CD8-positive, alpha-beta memory T cell (primary cell): ENCODE measurements at regions not wholly inside any gene's neighbourhood (a gene's known extent, or its start where the extent isn't known, plus 50 kb on each side); places are given as distances from the start of the nearest gene placed in this dataset.

Experiments
- CTCF ChIA-PET: fragments of 350-600 bp; sonication (Branson Sonifier 250); formaldehyde crosslinking; loops from one replicate; lab custom pipeline; 2021; ENCODE audit warnings: antibody characterized with exemption; lab: Charles Lee
- POLR2A ChIA-PET: fragments of 350-600 bp; sonication (Branson Sonifier 250); formaldehyde crosslinking; loops from one replicate; lab custom pipeline; 2021; ENCODE audit warnings: antibody characterized with exemption; lab: Charles Lee
- DNase-seq, 5 donors: peaks; one replicate each; pipeline versions ENCODE4 v3.0.0 to v3.0.0-alpha.2; 2020 to 2022; ENCODE audit warnings: mixed read lengths in 1 of 5
- H3K27ac ChIP-seq: one replicate; pipeline ENCODE4 v1.7.0; 2013; ENCODE audit warnings: low read depth, mild to moderate bottlenecking, low read length, moderate library complexity
- H3K27me3 ChIP-seq: 2 replicates; pipeline ENCODE4 v1.7.0; 2013; ENCODE audit warnings: low read length, mild to moderate bottlenecking; ENCODE audit not compliant: insufficient read depth, poor library complexity, severe bottlenecking
- H3K36me3 ChIP-seq: 2 replicates; pipeline ENCODE4 v1.7.0; 2013; ENCODE audit warnings: mild to moderate bottlenecking, low read length, moderate library complexity; ENCODE audit not compliant: insufficient read depth
- H3K4me1 ChIP-seq: 2 replicates; pipeline ENCODE4 v1.7.0; 2013; ENCODE audit warnings: mild to moderate bottlenecking, low read length, moderate library complexity; ENCODE audit not compliant: insufficient read depth
- H3K4me3 ChIP-seq: 2 replicates; pipeline ENCODE4 v1.7.0; 2013; ENCODE audit warnings: mild to moderate bottlenecking, low read length
- H3K9me3 ChIP-seq: 2 replicates; pipeline ENCODE4 v1.7.0; 2013; ENCODE audit warnings: mild to moderate bottlenecking, low read length
- H3K27ac Mint-ChIP-seq, 8 donors: one replicate each; pipeline ENCODE4 v1.8.0; 2020 to 2021; ENCODE audit warnings: mixed read lengths in 8 of 8, mild to moderate bottlenecking in 6 of 8, inconsistent platforms in 3 of 8, moderate library complexity in 3 of 8
- H3K27me3 Mint-ChIP-seq, 2 donors: one replicate each; pipeline ENCODE4 v1.8.0; 2020 to 2021; ENCODE audit warnings: mixed read lengths in 2 of 2, mild to moderate bottlenecking in 1 of 2, moderate library complexity in 1 of 2
- H3K36me3 Mint-ChIP-seq, 3 donors: one replicate each; pipeline ENCODE4 v1.8.0; 2020 to 2021; ENCODE audit warnings: mixed read lengths in 3 of 3, inconsistent platforms in 1 of 3, mild to moderate bottlenecking in 1 of 3
- H3K4me1 Mint-ChIP-seq, 3 donors: one replicate each; pipeline ENCODE4 v1.8.0; 2020 to 2021; ENCODE audit warnings: mixed read lengths in 3 of 3, inconsistent platforms in 1 of 3, mild to moderate bottlenecking in 1 of 3
- H3K4me3 Mint-ChIP-seq, 7 donors: one replicate each; pipeline ENCODE4 v1.8.0; 2020 to 2021; ENCODE audit warnings: mixed read lengths in 7 of 7, mild to moderate bottlenecking in 6 of 7, moderate library complexity in 4 of 7, inconsistent platforms in 2 of 7
- H3K9me3 Mint-ChIP-seq, 5 donors: one replicate each; pipeline ENCODE4 v1.8.0; 2020 to 2022; ENCODE audit warnings: mixed read lengths in 5 of 5, mild to moderate bottlenecking in 3 of 5, moderate library complexity in 2 of 5, inconsistent platforms in 1 of 5

GRCh38 chr3:154889227-154889634 lies 190.9 kb upstream of the MME start:
- Histone ChIP-seq H3K36me3 (no peaks in the 10 kb centered on the region), H3K4me1 (no peaks in the 10 kb centered on the region), H3K27me3 (no peaks in the 10 kb centered on the region), H3K4me3 (no peak overlapping the region), H3K27ac (no peak overlapping the region), H3K9me3 (no peaks in the 10 kb centered on the region)
- peaks cover 0 to 3% (median 0%) of the 10 kb centered on the region in 3 donors for H3K36me3 Mint-ChIP-seq
- CTCF ChIA-PET = no interaction called here
- no peak overlapping the region for H3K4me3 Mint-ChIP-seq
- no peaks in the 10 kb centered on the region for H3K27me3 Mint-ChIP-seq
- no peak for DNase-seq
- H3K9me3 Mint-ChIP-seq = peaks cover 2 to 12% (median 7%) of the 10 kb centered on the region in 5 donors
- no peaks in the 10 kb centered on the region for H3K4me1 Mint-ChIP-seq
- POLR2A ChIA-PET = no interaction called here
- no peak overlapping the region for H3K27ac Mint-ChIP-seq

- Mint-ChIP-seq H3K27ac (no peak overlapping the region), H3K36me3 (no peaks in the 10 kb centered on the region), H3K9me3 (peaks cover 2 to 16% (median 5%) of the 10 kb centered on the region in 5 donors), H3K4me3 (no peak overlapping the region), H3K4me1 (no peaks in the 10 kb centered on the region), H3K27me3 (no peaks in the 10 kb centered on the region)
- ChIA-PET CTCF (no interaction called here), POLR2A (no interaction called here)
- Histone ChIP-seq H3K36me3 (no peaks in the 10 kb centered on the region), H3K4me3 (no peak overlapping the region), H3K27me3 (no peaks in the 10 kb centered on the region), H3K27ac (no peak overlapping the region), H3K9me3 (no peaks in the 10 kb centered on the region), H3K4me1 (no peaks in the 10 kb centered on the region)
- no peak for DNase-seq
These were observed 192.2 kb upstream of the MME start for GRCh38 chr3:154887869-154888268.

- Histone ChIP-seq H3K4me1 (no peaks in the 10 kb centered on the region), H3K27ac (no peak overlapping the region), H3K9me3 (no peaks in the 10 kb centered on the region), H3K4me3 (no peak overlapping the region), H3K27me3 (no peaks in the 10 kb centered on the region), H3K36me3 (no peaks in the 10 kb centered on the region)
- Mint-ChIP-seq H3K4me1 (no peaks in the 10 kb centered on the region), H3K9me3 (peaks cover 2 to 17% (median 5%) of the 10 kb centered on the region in 5 donors), H3K4me3 (no peak overlapping the region), H3K36me3 (no peaks in the 10 kb centered on the region), H3K27me3 (no peaks in the 10 kb centered on the region), H3K27ac (no peak overlapping the region)
- CTCF ChIA-PET = no interaction called here
- POLR2A ChIA-PET = no interaction called here
- no peak for DNase-seq
These were observed 193.7 kb upstream of the MME start for GRCh38 chr3:154886437-154886836.

GRCh38 chr3:154885418-154885817 lies 194.7 kb upstream of the MME start:
- Histone ChIP-seq H3K36me3 (no peaks in the 10 kb centered on the region), H3K27me3 (no peaks in the 10 kb centered on the region), H3K4me3 (no peak overlapping the region), H3K27ac (no peak overlapping the region), H3K9me3 (no peaks in the 10 kb centered on the region), H3K4me1 (no peaks in the 10 kb centered on the region)
- Mint-ChIP-seq H3K27ac (no peak overlapping the region), H3K4me3 (no peak overlapping the region), H3K4me1 (no peaks in the 10 kb centered on the region), H3K36me3 (no peaks in the 10 kb centered on the region), H3K9me3 (peaks cover 2 to 23% (median 10%) of the 10 kb centered on the region in 5 donors), H3K27me3 (no peaks in the 10 kb centered on the region)
- CTCF ChIA-PET = no interaction called here
- no peak for DNase-seq
- POLR2A ChIA-PET = no interaction called here

GRCh38 chr3:154884952-154885351 lies 195.2 kb upstream of the MME start:
- Histone ChIP-seq H3K36me3 (no peaks in the 10 kb centered on the region), H3K27me3 (no peaks in the 10 kb centered on the region), H3K27ac (no peak overlapping the region), H3K4me3 (no peak overlapping the region), H3K4me1 (no peaks in the 10 kb centered on the region), H3K9me3 (no peaks in the 10 kb centered on the region)
- Mint-ChIP-seq H3K4me3 (no peak overlapping the region), H3K36me3 (no peaks in the 10 kb centered on the region), H3K27ac (no peak overlapping the region), H3K27me3 (no peaks in the 10 kb centered on the region), H3K4me1 (no peaks in the 10 kb centered on the region), H3K9me3 (peaks cover 3 to 23% (median 10%) of the 10 kb centered on the region in 5 donors)
- no peak for DNase-seq
- ChIA-PET POLR2A (no interaction called here), CTCF (no interaction called here)

- H3K36me3 ChIP-seq = no peaks in the 10 kb centered on the region
- no peak overlapping the region for H3K4me3 ChIP-seq
- no peaks in the 10 kb centered on the region for H3K4me1 Mint-ChIP-seq
- H3K27ac ChIP-seq = no peak overlapping the region
- CTCF ChIA-PET = no interaction called here
- H3K36me3 Mint-ChIP-seq = no peaks in the 10 kb centered on the region
- DNase-seq = no peak
- H3K4me3 Mint-ChIP-seq = no peak overlapping the region
- peaks cover 5 to 23% (median 10%) of the 10 kb centered on the region in 5 donors for H3K9me3 Mint-ChIP-seq
- H3K4me1 ChIP-seq = no peaks in the 10 kb centered on the region
- POLR2A ChIA-PET = no interaction called here
- H3K27me3 Mint-ChIP-seq = no peaks in the 10 kb centered on the region
- H3K9me3 ChIP-seq = no peaks in the 10 kb centered on the region
- no peak overlapping the region for H3K27ac Mint-ChIP-seq
- H3K27me3 ChIP-seq = no peaks in the 10 kb centered on the region
These were observed 205.0 kb upstream of the MME start for GRCh38 chr3:154875142-154875541.

GRCh38 chr3:154872696-154873095 lies 207.4 kb upstream of the MME start:
- H3K4me1 ChIP-seq = no peaks in the 10 kb centered on the region
- H3K4me3 ChIP-seq = no peak overlapping the region
- H3K27me3 ChIP-seq = no peaks in the 10 kb centered on the region
- no peak overlapping the region for H3K4me3 Mint-ChIP-seq
- no peaks in the 10 kb centered on the region for H3K36me3 ChIP-seq
- no peaks in the 10 kb centered on the region for H3K27me3 Mint-ChIP-seq
- no peaks in the 10 kb centered on the region for H3K4me1 Mint-ChIP-seq
- H3K36me3 Mint-ChIP-seq = no peaks in the 10 kb centered on the region
- H3K27ac Mint-ChIP-seq = no peak overlapping the region
- no peaks in the 10 kb centered on the region for H3K9me3 ChIP-seq
- no peak for DNase-seq
- ChIA-PET POLR2A (no interaction called here), CTCF (no interaction called here)
- H3K9me3 Mint-ChIP-seq = peaks cover 0 to 11% (median 6%) of the 10 kb centered on the region in 5 donors
- H3K27ac ChIP-seq = no peak overlapping the region

- peaks cover 0 to 11% (median 6%) of the 10 kb centered on the region in 5 donors for H3K9me3 Mint-ChIP-seq
- Histone ChIP-seq H3K27me3 (no peaks in the 10 kb centered on the region), H3K36me3 (no peaks in the 10 kb centered on the region), H3K27ac (no peak overlapping the region), H3K9me3 (no peaks in the 10 kb centered on the region), H3K4me3 (no peak overlapping the region), H3K4me1 (no peaks in the 10 kb centered on the region)
- DNase-seq = no peak
- H3K36me3 Mint-ChIP-seq = no peaks in the 10 kb centered on the region
- H3K4me1 Mint-ChIP-seq = no peaks in the 10 kb centered on the region
- ChIA-PET CTCF (no interaction called here), POLR2A (no interaction called here)
- H3K27me3 Mint-ChIP-seq = no peaks in the 10 kb centered on the region
- H3K4me3 Mint-ChIP-seq = no peak overlapping the region
- H3K27ac Mint-ChIP-seq = no peak overlapping the region
These were observed 208.0 kb upstream of the MME start for GRCh38 chr3:154872074-154872473.

- H3K36me3 ChIP-seq = no peaks in the 10 kb centered on the region
- no peaks in the 10 kb centered on the region for H3K4me1 ChIP-seq
- POLR2A ChIA-PET = no interaction called here
- H3K4me3 ChIP-seq = no peak overlapping the region
- Mint-ChIP-seq H3K36me3 (no peaks in the 10 kb centered on the region), H3K4me1 (no peaks in the 10 kb centered on the region), H3K27ac (no peak overlapping the region), H3K4me3 (no peak overlapping the region), H3K9me3 (peaks cover 0 to 3% (median 0%) of the 10 kb centered on the region in 5 donors), H3K27me3 (no peaks in the 10 kb centered on the region)
- H3K27ac ChIP-seq = no peak overlapping the region
- no peaks in the 10 kb centered on the region for H3K9me3 ChIP-seq
- no peaks in the 10 kb centered on the region for H3K27me3 ChIP-seq
- no peak for DNase-seq
- CTCF ChIA-PET = no interaction called here
These were observed 215.2 kb upstream of the MME start for GRCh38 chr3:154864947-154865346.
